Iris pigment epithelial cell (primary cell): ENCODE measurements at regions not wholly inside any gene's neighbourhood (a gene's known extent, or its start where the extent isn't known, plus 50 kb on each side); places are given as distances from the start of the nearest gene placed in this dataset.
"Not testable (repeated sequence)": the region's sequence is repeated elsewhere in the genome, so short reads cannot be mapped to it uniquely, and the experiment has no call there.

Experiments used
- DNase-seq: peaks from one replicate; pipeline ENCODE4 v3.0.0-alpha.2; 2011; ENCODE audit warnings: low read depth

DNA sequence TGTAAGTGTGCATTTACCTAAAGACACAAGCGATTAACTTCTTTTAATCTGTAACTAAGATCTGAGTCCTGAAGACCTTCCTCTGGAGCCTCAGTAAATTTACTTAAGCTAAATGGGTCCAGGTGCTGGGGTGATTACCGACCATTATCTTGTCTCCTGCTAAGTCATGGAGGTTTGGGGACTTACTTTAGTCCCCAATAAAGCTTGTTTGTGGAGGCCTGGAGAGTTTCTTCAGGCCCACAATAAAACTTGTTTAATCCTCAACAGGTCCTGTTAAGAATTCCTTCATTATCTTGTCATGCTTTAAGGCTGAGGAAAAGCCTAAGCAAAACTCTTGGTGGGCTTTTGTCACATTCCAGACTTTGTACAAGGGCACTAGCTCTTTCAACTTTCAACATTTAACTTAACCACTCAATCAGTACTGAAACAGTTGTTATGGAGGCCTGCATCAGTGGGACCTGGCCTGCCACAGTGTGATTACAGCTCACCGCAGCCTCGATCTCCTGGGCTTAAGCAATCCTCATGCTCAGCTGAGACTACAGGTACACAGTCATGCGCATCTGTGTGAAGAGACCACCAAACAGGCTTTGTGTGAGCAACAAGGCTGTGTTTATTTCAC lies 84.0 kb downstream of the FMO4 start:
- no peak for DNase-seq

DNA sequence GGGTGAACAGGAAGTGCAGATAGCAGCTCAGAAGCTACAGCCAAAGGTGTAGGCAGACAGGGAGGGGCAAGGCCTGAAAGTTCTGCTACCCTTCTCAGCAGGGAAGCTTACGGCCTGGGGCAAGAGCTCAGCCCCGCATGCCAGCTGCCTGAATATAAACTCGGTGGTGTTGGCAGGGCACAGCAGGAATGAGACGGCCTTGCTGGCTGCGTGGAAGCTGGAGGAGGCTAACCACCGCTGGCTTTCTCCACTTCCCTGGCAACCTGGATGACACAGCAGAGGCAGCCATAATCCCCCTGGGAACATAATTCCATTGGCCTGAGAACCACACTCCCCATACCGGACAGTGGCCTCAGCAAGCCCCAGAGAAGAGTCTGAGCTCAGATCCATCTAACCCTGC lies 81.9 kb upstream of the PRRC2C start:
- peak; percentile 61 for DNase-seq

DNA sequence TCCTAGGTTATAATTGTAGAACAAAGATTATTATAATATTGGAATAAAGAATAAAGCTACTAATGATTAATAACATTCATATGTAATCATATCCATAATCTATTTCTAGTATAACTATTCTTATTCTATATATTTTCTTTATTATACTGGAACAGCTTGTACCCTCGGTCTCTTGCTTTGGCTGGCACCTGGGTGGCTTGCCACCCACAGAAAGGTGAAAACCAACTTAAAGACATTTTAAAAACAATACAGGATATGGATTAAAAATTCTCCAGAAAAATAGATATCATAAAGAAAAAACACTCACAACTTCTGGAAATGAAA lies 80.0 kb upstream of the PRRC2C start:
- no peak for DNase-seq

DNA sequence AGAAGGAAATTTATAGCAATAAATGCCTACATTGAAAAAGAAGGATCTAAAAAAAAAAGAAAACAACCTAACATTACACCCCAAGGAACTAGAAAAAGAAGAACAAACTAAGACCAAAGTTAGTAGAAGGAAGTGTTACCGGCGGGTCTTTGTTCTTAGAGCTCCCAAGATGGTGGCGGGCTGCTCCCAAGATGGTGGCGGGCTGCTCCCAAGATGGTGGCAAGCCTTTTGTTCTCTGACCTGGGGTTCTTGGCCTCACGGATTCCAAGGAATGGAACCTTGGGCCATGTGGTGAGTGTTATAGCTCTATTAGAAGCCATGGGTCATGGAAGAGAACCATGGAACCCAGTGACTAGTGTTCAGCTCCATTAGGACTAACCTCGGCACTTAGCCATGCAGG lies 71.8 kb upstream of the PRRC2C start:
- not testable (repeated sequence) for DNase-seq

DNA sequence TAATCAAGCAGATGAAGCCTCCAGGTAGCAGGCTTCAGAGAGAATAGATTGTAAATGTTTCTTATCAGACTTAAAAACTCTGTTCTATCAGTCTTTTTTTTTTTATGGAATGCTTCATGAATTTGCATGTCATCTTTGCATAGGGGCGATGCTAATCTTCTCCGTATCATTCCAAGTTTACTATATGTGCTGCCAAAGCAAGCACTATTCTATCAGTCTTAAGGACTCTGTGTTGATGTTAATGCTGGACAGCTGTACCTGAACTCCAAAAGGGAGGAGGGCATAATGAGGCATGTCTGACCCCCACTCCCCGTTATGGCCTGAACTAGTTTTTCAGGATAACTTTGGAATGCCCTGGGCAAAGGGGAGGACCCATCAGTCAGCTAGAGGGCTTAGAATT lies 66.8 kb upstream of the PRRC2C start:
- DNase-seq = no peak

DNA sequence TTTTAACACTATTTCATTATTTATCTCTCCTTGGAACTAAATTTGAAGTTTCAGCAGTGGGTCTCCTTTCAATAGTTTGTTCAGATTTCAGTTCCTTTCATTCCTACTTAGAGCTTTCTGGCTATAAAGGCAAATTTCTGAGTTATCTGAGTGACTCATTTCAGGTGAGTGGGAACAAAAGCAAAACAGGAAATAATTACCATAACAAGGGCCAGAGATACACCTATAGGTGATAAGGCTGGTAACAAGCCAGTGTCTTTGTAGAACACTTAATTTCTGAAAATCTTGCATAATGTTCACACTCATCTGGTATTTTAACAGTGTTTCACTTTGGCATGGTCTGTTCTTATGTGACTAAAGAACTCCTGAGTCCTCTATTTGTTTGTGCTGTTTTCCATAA lies 64.5 kb upstream of the PRRC2C start:
- no peak for DNase-seq

DNA sequence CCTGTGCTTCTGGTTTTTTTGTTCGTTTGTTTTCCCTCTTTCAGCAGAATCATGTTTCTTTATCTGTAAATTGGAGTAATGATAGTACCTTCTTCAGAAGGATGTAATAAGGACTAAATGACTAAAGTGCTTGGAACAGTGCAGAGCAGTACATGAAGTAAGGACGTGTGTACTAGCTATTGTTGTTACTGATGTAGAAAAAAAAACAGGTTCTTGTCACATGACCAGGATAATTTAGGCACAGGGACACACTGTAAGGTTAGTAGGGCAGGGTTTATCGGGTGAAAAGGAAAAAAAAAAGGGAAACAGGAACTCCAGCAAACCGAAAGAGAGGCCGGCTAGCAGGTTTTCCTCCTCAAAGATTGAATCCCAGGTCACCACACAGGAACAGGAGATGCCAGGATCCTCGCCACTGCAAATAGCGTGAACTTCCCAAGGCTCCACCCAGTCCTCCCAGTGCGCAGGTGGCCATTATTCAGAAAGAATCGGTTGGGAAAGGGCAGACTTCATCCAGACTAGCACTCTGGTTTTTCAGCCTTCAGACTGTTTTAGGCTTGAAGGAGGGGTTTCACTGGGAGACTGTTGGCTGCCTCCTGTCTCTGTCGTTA lies 63.8 kb upstream of the PRRC2C start:
- DNase-seq = no peak

DNA sequence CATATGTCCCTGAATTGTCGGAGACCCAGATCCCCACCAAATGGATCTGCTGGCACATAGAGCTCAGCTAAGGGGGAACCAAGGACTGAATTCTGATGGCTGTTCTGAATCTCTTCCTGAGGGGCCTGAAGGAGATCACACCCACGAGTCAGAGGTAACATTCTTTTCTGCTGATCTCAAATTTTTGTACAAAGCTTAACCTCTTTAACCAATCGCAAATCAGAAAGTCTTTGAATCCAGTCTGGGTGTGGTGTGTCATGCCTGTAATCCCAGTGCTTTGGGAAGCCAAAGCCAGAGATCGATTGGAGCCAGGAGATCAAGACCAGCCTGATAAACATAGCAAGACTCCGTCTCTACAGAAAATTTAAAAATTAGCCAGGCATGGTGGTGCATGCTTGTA lies 62.8 kb upstream of the PRRC2C start:
- DNase-seq = peak; percentile 49

DNA sequence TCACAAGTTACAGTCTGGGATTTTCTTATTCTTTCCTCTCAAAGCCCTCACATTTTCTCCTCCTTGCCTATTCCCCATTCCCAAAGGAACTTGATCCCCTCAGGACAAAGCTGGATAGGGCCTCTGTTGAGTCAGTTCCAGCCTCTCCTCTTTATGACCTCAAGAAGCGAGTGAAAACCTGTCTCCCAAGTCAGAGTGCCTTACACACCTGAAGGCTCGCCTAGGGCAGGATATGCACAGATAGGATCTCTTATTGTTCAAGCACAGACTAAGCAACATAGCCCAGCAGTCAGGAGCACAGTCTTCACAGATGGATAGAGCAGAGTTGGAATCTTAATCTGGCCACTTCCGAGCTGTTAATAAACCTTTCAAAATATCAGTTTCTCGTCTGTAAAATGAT lies 60.8 kb upstream of the PRRC2C start:
- no peak for DNase-seq

DNA sequence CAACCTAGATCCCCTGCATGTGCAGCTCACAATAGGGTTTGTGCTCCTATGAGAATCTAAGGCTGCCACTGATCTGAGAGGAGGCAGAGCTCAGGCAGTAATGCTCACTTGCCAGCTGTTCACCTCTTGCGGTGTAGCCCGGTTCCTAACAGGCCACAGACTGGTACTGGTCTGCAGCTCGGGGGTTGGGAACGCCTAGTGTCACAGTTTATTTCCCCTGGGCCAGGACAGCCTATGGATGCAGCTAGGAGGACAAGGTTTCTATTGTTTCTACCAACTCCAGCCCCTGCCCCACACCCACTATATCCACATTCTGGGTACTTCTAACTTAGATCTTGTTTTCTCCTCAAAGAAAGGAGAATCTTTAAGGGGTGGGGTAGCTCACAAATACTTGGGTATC lies 58.7 kb upstream of the PRRC2C start:
- no peak for DNase-seq

DNA sequence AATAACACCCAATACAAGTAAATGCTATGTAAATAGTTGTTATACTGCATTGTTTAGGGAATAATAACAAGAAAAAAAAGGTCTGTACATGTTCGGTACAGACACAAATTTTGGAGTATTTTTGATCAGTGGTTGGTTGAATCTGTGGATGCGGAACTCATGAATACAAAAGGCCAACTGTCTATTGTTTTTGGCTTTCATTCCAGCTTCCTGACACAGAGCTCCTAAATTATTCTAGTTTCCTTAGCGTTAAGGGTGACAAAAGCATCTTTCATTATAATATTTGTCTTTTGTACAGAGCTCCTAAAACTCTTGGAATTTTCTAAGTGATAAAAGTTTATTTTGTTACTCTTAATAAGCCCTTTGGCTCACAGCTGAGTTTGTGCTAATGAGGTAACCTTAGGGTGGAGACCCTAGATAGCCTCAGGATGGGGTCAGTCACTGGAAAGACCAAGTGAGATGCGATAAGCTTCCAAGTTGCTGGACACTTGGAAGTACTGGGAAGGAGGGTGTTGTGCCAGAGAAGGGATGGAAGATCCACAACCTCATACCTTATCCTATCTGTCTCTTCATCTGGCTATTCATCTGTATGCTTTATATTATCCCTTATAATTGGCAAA lies 57.4 kb upstream of the PRRC2C start:
- no peak for DNase-seq

DNA sequence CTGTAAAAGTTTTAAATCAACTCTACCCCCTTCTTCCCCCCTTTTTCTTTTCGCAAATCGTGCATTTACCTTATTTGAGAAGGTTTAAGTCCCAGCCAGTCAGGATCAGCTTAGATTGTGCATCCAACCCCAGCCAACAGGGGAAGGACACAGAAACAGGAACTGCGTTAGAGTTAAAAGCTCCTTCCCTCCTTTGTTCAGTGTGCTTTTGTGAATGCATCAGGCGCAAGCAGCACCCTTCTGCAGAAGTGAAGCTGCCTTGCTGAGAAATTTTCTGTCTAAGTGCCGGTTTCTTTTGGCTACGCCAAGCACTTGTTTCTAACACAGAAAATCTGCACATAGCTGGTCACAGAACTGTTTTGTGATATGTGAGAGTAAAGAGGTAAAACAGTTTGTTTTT lies 56.2 kb upstream of the PRRC2C start:
- no peak for DNase-seq

DNA sequence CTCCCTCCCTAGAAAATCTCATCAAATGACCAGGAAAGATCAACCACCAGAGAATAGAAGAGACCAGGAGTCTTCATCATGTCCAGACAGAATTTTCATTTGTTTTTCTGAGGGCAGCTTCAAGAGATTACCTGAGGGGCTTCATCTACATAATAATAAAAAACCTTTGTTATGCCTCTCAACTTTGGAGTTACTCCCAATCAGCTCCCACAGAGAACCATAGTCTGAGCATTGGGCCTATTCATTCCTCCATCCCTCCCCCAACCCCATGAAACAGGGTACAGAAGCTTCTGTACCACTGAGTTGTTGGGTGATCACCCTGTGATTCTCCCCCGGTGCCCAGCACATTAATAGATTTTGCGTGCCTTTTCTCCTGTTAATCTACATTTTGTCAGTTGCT lies 53.3 kb upstream of the PRRC2C start:
- DNase-seq = no peak

DNA sequence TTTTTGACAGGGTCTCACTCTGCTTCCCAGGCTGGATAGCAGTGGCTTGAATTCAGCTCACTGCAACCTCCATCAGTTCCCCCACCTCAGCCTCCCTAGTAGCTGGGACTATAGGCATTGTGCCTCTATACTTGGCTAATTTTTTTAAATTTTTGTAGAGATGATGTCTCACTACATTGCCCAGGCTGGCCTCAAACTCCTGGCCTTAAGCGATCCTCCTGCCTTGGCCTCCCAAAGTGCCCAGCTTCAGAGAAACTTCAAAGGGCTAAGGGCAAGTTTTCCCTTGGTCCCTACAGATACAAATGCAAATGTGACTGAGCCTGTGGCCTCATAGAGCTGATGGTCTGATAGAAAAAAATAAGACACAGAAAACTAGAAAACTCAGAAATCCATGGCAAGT lies 52.9 kb upstream of the PRRC2C start:
- no peak for DNase-seq

DNA sequence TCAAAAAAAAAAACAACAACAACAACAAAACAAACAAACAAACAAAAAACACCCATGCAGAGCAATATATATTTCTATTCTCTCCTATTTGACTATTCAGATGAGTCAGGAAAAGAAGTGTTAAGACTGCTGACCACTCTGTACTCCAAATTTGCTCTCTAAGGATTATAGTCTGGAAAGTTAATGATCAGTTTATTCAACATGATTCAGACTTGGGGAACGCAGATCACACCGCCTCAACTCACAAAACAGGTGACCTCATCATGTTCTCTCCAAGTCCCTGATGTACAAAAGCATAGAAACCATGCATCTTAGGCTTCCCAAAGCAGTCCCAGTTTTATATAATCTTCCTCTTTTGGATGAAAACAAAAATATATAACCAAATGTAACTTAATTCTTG lies 51.9 kb upstream of the PRRC2C start:
- peak; percentile 95 for DNase-seq

DNA sequence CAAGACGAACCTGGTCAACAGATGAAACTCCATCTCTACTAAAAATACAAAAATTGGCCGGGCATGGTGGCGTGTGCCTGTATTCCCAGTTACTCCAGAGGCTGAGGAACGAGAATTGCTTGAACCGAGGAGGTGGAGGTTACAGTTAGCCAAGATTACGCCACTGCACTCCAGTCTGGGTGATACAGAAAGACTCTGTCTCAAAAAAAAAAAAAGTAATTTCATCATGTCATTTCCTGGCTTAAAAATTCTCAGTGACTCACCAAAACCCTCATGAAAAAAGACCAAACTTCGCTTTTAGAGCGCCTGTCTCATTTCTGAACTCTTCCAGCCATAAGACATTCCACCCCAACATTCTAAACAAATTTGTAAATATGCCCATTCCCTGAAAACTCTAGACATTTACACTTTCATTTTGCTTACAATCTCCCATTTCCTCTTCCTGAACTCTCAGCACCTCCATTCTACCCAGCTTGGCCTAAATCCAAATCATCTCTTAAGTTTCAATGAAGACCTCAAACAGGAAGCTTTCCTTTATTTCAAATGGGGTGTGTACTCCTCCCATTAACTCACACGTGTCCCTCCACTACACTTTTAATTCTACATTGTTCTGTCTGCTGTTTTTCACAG lies 50.5 kb upstream of the PRRC2C start:
- peak; percentile 94 for DNase-seq
